ENCODE measurements at regions not wholly inside any gene's neighbourhood (a gene's known extent, or its start where the extent isn't known, plus 50 kb on each side); places are given as distances from the start of the nearest gene placed in this dataset.

- CTCF ChIA-PET: no interaction called here
- DNase-seq: no peak
- Mint-ChIP-seq H3K4me1 (ENCODE audit: low read depth, unreplicated experiment) (no peaks in the 10 kb centered on the region), H3K27me3 (ENCODE audit: unreplicated experiment) (no peaks in the 10 kb centered on the region), H3K9me3 (ENCODE audit: low read depth, unreplicated experiment) (no peaks in the 10 kb centered on the region), H3K27ac (ENCODE audit: unreplicated experiment) (no peak overlapping the region), H3K36me3 (ENCODE audit: insufficient read depth, unreplicated experiment) (no peaks in the 10 kb centered on the region), H3K4me3 (ENCODE audit: low read depth, unreplicated experiment) (no peak overlapping the region)
- TF ChIP-seq, protein P1, sequence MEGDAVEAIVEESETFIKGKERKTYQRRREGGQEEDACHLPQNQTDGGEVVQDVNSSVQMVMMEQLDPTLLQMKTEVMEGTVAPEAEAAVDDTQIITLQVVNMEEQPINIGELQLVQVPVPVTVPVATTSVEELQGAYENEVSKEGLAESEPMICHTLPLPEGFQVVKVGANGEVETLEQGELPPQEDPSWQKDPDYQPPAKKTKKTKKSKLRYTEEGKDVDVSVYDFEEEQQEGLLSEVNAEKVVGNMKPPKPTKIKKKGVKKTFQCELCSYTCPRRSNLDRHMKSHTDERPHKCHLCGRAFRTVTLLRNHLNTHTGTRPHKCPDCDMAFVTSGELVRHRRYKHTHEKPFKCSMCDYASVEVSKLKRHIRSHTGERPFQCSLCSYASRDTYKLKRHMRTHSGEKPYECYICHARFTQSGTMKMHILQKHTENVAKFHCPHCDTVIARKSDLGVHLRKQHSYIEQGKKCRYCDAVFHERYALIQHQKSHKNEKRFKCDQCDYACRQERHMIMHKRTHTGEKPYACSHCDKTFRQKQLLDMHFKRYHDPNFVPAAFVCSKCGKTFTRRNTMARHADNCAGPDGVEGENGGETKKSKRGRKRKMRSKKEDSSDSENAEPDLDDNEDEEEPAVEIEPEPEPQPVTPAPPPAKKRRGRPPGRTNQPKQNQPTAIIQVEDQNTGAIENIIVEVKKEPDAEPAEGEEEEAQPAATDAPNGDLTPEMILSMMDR (IDR thresholded peaks at IDR 0.05; ENCODE audit: unreplicated experiment): no peak
- intact Hi-C loops (cut with micrococcal nuclease; ENCODE audit: unreplicated experiment): no loop called here
- no TSS peak for BruUV-seq (replicated peaks)
These were observed 764.0 kb upstream of the DPPA4 start for GRCh38 chr3:110101361-110101760.

DNA sequence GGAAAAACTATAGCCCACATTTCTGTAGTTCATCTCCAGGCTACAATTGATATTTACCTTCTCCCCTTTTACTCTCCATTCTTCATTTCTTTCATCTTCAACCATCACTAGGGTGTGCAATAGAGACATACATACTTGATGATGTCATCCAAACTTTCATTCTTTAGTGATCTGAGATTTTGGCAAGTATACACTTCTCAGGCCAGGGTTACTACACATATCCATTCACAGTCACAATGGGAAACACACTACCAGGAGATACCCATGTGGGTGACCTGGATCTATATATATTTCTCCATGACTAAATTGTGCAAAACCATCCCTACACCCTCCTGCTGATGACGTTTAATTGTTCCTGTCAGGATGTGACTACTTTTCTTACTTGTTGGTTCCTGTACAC, 769.5 kb upstream of the DPPA4 start:
- Mint-ChIP-seq H3K36me3 (ENCODE audit: insufficient read depth, unreplicated experiment) (no peaks in the 10 kb centered on the region), H3K27ac (ENCODE audit: unreplicated experiment) (no peak overlapping the region), H3K27me3 (ENCODE audit: unreplicated experiment) (no peaks in the 10 kb centered on the region), H3K4me1 (ENCODE audit: low read depth, unreplicated experiment) (no peaks in the 10 kb centered on the region), H3K9me3 (ENCODE audit: low read depth, unreplicated experiment) (peaks cover 4% of the 10 kb centered on the region), H3K4me3 (ENCODE audit: low read depth, unreplicated experiment) (no peak overlapping the region)
- BruUV-seq (replicated peaks): no TSS peak
- DNase-seq: no peak
- intact Hi-C loops (cut with micrococcal nuclease; ENCODE audit: unreplicated experiment): no loop called here
- TF ChIP-seq, protein P1 (IDR thresholded peaks at IDR 0.05; ENCODE audit: unreplicated experiment): no peak
- CTCF ChIA-PET: no interaction called here

DNA sequence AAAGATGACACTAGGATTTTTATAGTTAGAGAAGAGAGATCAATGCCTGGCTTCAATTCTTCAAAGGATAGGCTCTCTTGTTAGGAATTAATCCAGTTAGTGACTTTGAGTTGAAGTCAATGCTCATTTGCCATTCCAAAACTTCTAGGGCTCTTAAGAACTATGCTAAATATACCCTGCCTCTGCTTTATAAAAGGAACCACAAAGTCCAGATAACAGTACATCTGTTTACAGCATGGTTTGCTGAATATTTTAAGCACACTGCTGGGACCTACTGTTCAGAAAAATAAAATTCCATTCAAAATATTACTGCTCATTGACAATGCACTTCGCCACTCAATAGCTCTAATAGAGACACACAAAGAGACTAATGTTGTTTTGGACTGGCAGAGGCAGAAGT, 786.6 kb upstream of the DPPA4 start:
- CTCF ChIA-PET: no interaction called here
- Mint-ChIP-seq H3K4me1 (ENCODE audit: low read depth, unreplicated experiment) (no peaks in the 10 kb centered on the region), H3K36me3 (ENCODE audit: insufficient read depth, unreplicated experiment) (no peaks in the 10 kb centered on the region), H3K4me3 (ENCODE audit: low read depth, unreplicated experiment) (no peak overlapping the region), H3K9me3 (ENCODE audit: low read depth, unreplicated experiment) (no peaks in the 10 kb centered on the region), H3K27ac (ENCODE audit: unreplicated experiment) (no peak overlapping the region), H3K27me3 (ENCODE audit: unreplicated experiment) (no peaks in the 10 kb centered on the region)
- DNase-seq: no peak
- no TSS peak for BruUV-seq (replicated peaks)
- TF ChIP-seq, protein P1 (IDR thresholded peaks at IDR 0.05; ENCODE audit: unreplicated experiment): no peak
- intact Hi-C loops (cut with micrococcal nuclease; ENCODE audit: unreplicated experiment): no loop called here

DNA sequence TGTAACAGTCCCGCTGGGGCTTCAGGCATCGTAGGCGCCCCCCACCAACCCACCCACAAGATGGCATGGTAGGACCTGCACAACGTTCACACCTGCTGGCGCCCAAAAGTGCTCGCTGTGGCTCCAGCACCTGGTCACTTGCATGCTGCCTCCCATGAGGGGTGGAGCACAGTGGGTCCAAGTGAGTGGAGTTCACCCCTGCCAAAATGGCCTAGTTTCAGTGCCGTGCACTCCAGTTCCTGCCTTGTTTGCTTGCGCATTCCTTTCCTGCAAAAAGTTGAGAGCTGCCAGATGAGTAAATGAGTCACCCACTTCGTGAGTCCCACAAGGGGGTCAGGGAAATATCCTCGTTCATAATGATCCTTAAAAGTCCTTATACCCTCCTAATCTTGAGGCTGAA, 788.7 kb upstream of the DPPA4 start:
- CTCF ChIA-PET: no interaction called here
- no peak overlapping the region for H3K4me3 Mint-ChIP-seq (ENCODE audit: low read depth, unreplicated experiment)
- no peak for DNase-seq
- no peak overlapping the region for H3K27ac Mint-ChIP-seq (ENCODE audit: unreplicated experiment)
- H3K27me3 Mint-ChIP-seq (ENCODE audit: unreplicated experiment): no peaks in the 10 kb centered on the region
- H3K9me3 Mint-ChIP-seq (ENCODE audit: low read depth, unreplicated experiment): no peaks in the 10 kb centered on the region
- no peaks in the 10 kb centered on the region for H3K4me1 Mint-ChIP-seq (ENCODE audit: low read depth, unreplicated experiment)
- TF ChIP-seq, protein P1 (IDR thresholded peaks at IDR 0.05; ENCODE audit: unreplicated experiment): no peak
- H3K36me3 Mint-ChIP-seq (ENCODE audit: insufficient read depth, unreplicated experiment): no peaks in the 10 kb centered on the region
- intact Hi-C loops (cut with micrococcal nuclease; ENCODE audit: unreplicated experiment): no loop called here
- no TSS peak for BruUV-seq (replicated peaks)

- H3K36me3 Mint-ChIP-seq (ENCODE audit: insufficient read depth, unreplicated experiment): no peaks in the 10 kb centered on the region
These were observed 796.6 kb upstream of the DPPA4 start for GRCh38 chr3:110133971-110134370.

More at GRCh38 chr3:110133971-110134370, 796.6 kb upstream of the DPPA4 start:
- no peak overlapping the region for H3K27ac Mint-ChIP-seq (ENCODE audit: unreplicated experiment)
- H3K9me3 Mint-ChIP-seq (ENCODE audit: low read depth, unreplicated experiment): peaks cover 2% of the 10 kb centered on the region
- CTCF ChIA-PET: no interaction called here
- no peak overlapping the region for H3K4me3 Mint-ChIP-seq (ENCODE audit: low read depth, unreplicated experiment)
- intact Hi-C loops (cut with micrococcal nuclease; ENCODE audit: unreplicated experiment): no loop called here
- TF ChIP-seq, protein P1 (IDR thresholded peaks at IDR 0.05; ENCODE audit: unreplicated experiment): no peak
- H3K27me3 Mint-ChIP-seq (ENCODE audit: unreplicated experiment): no peaks in the 10 kb centered on the region
- BruUV-seq (replicated peaks): no TSS peak
- DNase-seq: no peak
- peaks cover 10% of the 10 kb centered on the region for H3K4me1 Mint-ChIP-seq (ENCODE audit: low read depth, unreplicated experiment)

All from Calu3 (cell line).